Keratinocyte (primary cell): ENCODE measurements at regions not wholly inside any gene's neighbourhood (a gene's known extent, or its start where the extent isn't known, plus 50 kb on each side); places are given as distances from the start of the nearest gene placed in this dataset.

Experiments used
- EZH2 ChIP-seq: IDR thresholded peaks from one replicate; pipeline ENCODE4 v1.6.1; 2012; ENCODE audit warnings: inconsistent platforms, mild to moderate bottlenecking, low read length, moderate library complexity
- TF ChIP-seq, protein P1 (sequence below), 3 experiments: IDR thresholded peaks in 1 of 3; conservative IDR thresholded peaks in 1 of 3; optimal IDR thresholded peaks in 1 of 3; 2 replicates in 2 of 3; 3 replicates in 1 of 3; pipeline versions ENCODE3 to v1.5.1; 2011; ENCODE audit warnings: low read length in 3 of 3, mild to moderate bottlenecking in 3 of 3, moderate library complexity in 2 of 3, control low read depth in 1 of 3, inconsistent platforms in 1 of 3; ENCODE audit not compliant: insufficient read depth in 2 of 3; ENCODE audit errors: extremely low read depth in 1 of 3

DNA sequence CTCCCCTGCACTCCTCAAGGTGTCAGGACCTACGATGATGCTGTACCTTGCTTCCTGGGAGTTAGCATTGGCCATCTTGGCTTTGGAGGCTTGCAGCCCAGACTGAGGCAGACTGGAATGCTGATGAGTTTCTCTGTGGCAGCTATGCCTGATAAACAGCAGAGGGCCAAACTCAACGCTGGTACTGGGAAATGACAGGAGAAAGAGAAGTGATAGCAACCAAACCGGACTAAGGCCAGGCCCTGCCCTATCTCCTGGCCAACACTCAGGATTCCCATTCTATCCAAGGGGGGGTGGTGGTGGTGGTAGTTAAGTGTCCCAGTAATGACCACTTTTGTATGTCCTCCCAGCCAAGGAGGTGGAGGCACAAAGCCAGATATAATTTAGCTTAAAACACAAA, 90.0 kb upstream of the DTNBP1 start:
- TF ChIP-seq, protein P1, sequence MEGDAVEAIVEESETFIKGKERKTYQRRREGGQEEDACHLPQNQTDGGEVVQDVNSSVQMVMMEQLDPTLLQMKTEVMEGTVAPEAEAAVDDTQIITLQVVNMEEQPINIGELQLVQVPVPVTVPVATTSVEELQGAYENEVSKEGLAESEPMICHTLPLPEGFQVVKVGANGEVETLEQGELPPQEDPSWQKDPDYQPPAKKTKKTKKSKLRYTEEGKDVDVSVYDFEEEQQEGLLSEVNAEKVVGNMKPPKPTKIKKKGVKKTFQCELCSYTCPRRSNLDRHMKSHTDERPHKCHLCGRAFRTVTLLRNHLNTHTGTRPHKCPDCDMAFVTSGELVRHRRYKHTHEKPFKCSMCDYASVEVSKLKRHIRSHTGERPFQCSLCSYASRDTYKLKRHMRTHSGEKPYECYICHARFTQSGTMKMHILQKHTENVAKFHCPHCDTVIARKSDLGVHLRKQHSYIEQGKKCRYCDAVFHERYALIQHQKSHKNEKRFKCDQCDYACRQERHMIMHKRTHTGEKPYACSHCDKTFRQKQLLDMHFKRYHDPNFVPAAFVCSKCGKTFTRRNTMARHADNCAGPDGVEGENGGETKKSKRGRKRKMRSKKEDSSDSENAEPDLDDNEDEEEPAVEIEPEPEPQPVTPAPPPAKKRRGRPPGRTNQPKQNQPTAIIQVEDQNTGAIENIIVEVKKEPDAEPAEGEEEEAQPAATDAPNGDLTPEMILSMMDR (optimal IDR thresholded peaks at IDR 0.05 in 1 of 3, IDR thresholded peaks at IDR 0.05 in 1 of 3, conservative IDR thresholded peaks at IDR 0.05 in 1 of 3; ENCODE audit: extremely low read depth in 1 of 3, insufficient read depth in 2 of 3, low read length in 3 of 3), result peak in 1 of 3 experiments; percentile 13
- no peak for TF ChIP-seq EZH2
